ENCODE measurements at regions not wholly inside any gene's neighbourhood (a gene's known extent, or its start where the extent isn't known, plus 50 kb on each side); places are given as distances from the start of the nearest gene placed in this dataset.

DNA sequence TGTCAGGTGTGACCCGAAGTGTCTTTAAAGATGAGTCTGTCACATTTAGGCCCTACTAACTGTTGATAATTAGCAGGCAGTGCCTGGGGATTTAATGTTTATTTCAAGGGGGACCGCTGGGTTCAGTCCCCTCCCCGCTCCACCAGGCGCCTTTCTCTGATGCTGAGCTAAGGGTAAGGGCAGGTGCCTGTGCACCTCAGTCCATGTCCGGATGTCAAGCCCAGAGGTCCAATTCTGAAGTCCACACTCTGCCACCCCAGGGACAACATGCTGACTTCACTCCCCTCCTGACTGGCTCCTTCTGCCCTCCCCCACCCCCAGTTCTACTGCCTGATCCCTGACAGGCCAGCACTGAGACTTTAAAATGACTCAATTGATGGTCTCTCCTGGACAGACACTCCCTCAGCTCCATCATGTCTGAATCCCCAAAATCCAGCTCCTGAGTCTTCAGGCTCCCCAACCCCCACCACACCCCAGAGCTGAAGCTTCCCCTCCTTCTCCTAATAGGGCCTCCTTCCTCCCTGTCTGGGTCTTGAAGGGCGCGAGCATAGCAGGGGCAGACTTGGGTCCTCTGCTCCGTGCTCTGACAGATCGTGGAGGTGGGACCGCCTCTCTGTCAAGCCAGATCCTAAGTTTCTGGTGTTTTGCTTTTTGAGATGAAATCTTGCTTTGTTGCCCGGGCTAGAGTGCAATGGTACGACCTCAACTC is 49.8 kb upstream of the ANO1 start:
- H3K4me1 ChIP-seq (ENCODE audit: insufficient read depth, low read length) = no peaks in the 10 kb centered on the region
- no peak overlapping the region for H3K27ac ChIP-seq (ENCODE audit: insufficient read length, low read depth, low read length)
- H2AK5ac ChIP-seq (ENCODE audit: insufficient read length, low read length) = no peak overlapping the region
- peaks cover 4 to 5% of the 10 kb centered on the region in 2 experiments; a peak in 2 of 4 replicates for H3K4me1 Mint-ChIP-seq
- H3K4me3 Mint-ChIP-seq = no peak overlapping the region
- H3K23ac ChIP-seq (ENCODE audit: insufficient read length, low read depth, low read length) = no peak overlapping the region
- no peak overlapping the region for H2BK15ac ChIP-seq (ENCODE audit: low read depth, low read length)
- H2BK20ac ChIP-seq (ENCODE audit: low read depth, low read length, poor library complexity, severe bottlenecking) = no peak overlapping the region
- H3K4ac ChIP-seq (ENCODE audit: low read depth, low read length) = no peak overlapping the region
- H3K9ac ChIP-seq (ENCODE audit: extremely low read depth, insufficient read length, low read length) = no peak overlapping the region
- no peaks in the 10 kb centered on the region for H3K79me1 ChIP-seq (ENCODE audit: insufficient read depth, low read depth, low read length, poor library complexity, severe bottlenecking)
- no peak overlapping the region for H3T11ph ChIP-seq (ENCODE audit: low read length)
- H4K5ac ChIP-seq (ENCODE audit: insufficient read length, low read depth, low read length) = no peak overlapping the region
- no peak overlapping the region for H4K8ac ChIP-seq (replicated peaks; ENCODE audit: insufficient read length, low read depth, low read length)
- no peak overlapping the region for H2BK12ac ChIP-seq (ENCODE audit: insufficient read length, low read depth, low read length)
- no peaks in the 10 kb centered on the region for H3K23me2 ChIP-seq (ENCODE audit: insufficient read length, low read depth, low read length, poor library complexity, severe bottlenecking)
- no peak overlapping the region for H2BK120ac ChIP-seq (ENCODE audit: low read depth, low read length, poor library complexity, severe bottlenecking)
- no CpG with 5 or more reads among the region's 12 CpGs for WGBS (ENCODE audit: extremely low coverage, insufficient read length, low lambda C conversion rate)
- H3K27me3 ChIP-seq (ENCODE audit: insufficient read depth, low read length) = no peaks in the 10 kb centered on the region
- peaks cover 27% of the 10 kb centered on the region for H3K27me3 Mint-ChIP-seq (ENCODE audit: low read depth)
- H3K9me3 ChIP-seq (ENCODE audit: control insufficient read depth, low read depth, low read length) = no peaks in the 10 kb centered on the region
- DNase-seq = peak; percentile 8
- H3K56ac ChIP-seq (ENCODE audit: insufficient read length, low read depth, low read length) = no peak overlapping the region
- H3K4me2 ChIP-seq (ENCODE audit: insufficient read depth, insufficient read length, low read length) = no peak overlapping the region
- TF ChIP-seq, protein P1, sequence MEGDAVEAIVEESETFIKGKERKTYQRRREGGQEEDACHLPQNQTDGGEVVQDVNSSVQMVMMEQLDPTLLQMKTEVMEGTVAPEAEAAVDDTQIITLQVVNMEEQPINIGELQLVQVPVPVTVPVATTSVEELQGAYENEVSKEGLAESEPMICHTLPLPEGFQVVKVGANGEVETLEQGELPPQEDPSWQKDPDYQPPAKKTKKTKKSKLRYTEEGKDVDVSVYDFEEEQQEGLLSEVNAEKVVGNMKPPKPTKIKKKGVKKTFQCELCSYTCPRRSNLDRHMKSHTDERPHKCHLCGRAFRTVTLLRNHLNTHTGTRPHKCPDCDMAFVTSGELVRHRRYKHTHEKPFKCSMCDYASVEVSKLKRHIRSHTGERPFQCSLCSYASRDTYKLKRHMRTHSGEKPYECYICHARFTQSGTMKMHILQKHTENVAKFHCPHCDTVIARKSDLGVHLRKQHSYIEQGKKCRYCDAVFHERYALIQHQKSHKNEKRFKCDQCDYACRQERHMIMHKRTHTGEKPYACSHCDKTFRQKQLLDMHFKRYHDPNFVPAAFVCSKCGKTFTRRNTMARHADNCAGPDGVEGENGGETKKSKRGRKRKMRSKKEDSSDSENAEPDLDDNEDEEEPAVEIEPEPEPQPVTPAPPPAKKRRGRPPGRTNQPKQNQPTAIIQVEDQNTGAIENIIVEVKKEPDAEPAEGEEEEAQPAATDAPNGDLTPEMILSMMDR (conservative IDR thresholded peaks at IDR 0.05) = no peak
- H3K18ac ChIP-seq (ENCODE audit: insufficient read length, low read depth, low read length) = no peak overlapping the region
- H3K36me3 Mint-ChIP-seq (ENCODE audit: insufficient read depth in 1 of 3, low read depth in 3 of 3) = no peaks in the 10 kb centered on the region
- H4K20me1 ChIP-seq (ENCODE audit: control insufficient read depth, insufficient read depth, insufficient read length) = no peaks in the 10 kb centered on the region
- H3K27ac Mint-ChIP-seq = peak overlapping the region in 1 of 3 experiments; percentile 82; a peak in 1 of 7 replicates
- H4K91ac ChIP-seq (ENCODE audit: insufficient read length, low read depth, low read length) = no peak overlapping the region
- H3K9me3 Mint-ChIP-seq = no peaks in the 10 kb centered on the region
- no peak overlapping the region for H2BK5ac ChIP-seq (ENCODE audit: insufficient read length, low read length)
- H2AFZ ChIP-seq (ENCODE audit: low read length) = no peak overlapping the region
- H3K14ac ChIP-seq (ENCODE audit: insufficient read depth, low read length) = no peak overlapping the region
- no peaks in the 10 kb centered on the region for H3K79me2 ChIP-seq (ENCODE audit: insufficient read depth, low read length)
